ENCODE measurements at regions not wholly inside any gene's neighbourhood (a gene's known extent, or its start where the extent isn't known, plus 50 kb on each side); places are given as distances from the start of the nearest gene placed in this dataset.

DNA sequence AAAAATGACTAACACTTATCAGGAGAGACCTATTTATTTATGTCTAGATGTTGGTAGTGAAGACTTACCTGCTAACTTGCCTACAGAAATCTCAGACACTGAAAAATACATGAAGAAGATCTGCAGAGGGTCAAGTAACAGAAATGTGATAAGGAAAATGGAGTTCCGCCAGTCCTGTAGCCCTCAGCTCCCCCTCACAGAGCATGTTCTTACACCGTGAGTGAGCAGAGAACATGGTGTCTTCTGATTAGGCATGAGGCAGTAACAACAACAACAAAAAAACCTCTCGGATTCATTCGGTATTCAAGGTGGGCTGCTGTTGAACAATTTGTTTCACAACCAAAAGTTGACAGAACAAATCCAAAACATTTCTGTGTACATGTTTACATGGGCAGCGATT, 162.0 kb upstream of the SNX2 start:
- H3K4me2 ChIP-seq (ENCODE audit: insufficient read depth, low read length): no peak overlapping the region
- no peaks in the 10 kb centered on the region for H3K9me1 ChIP-seq (ENCODE audit: control insufficient read depth, insufficient read depth, low read length)
- FAIRE-seq (no peak), ATAC-seq (no peak), DNase-seq (ENCODE audit: extremely low read depth in 1 of 4, low spot score in 3 of 4) (no peak)
- H3K36me3 ChIP-seq (ENCODE audit: control insufficient read depth, insufficient read depth, low read length): no peaks in the 10 kb centered on the region
- no peaks in the 10 kb centered on the region for H3K9me3 ChIP-seq (replicated peaks; ENCODE audit: control insufficient read depth, insufficient read depth, low read depth, low read length)
- H3K79me2 ChIP-seq (ENCODE audit: control insufficient read depth, insufficient read depth, low read length): no peaks in the 10 kb centered on the region
- H3K27me3 ChIP-seq (ENCODE audit: control insufficient read depth in 2 of 2, insufficient read depth in 2 of 2, low read length in 2 of 2): no peaks in the 10 kb centered on the region; a peak in 1 of 5 replicates
- no peaks in the 10 kb centered on the region for H3K4me1 ChIP-seq (replicated peaks in 1 of 2; ENCODE audit: control insufficient read depth in 2 of 2, insufficient read depth in 2 of 2, low read length in 2 of 2)
- TF ChIP-seq SMARCB1 (IDR thresholded peaks at IDR 0.05; ENCODE audit: insufficient read length, low read depth) (no peak), ETV1 (tag; conservative IDR thresholded peaks at IDR 0.05; ENCODE audit: low read depth) (no peak), HDAC2 (IDR thresholded peaks at IDR 0.05) (no peak)
- TF ChIP-seq, protein P1, sequence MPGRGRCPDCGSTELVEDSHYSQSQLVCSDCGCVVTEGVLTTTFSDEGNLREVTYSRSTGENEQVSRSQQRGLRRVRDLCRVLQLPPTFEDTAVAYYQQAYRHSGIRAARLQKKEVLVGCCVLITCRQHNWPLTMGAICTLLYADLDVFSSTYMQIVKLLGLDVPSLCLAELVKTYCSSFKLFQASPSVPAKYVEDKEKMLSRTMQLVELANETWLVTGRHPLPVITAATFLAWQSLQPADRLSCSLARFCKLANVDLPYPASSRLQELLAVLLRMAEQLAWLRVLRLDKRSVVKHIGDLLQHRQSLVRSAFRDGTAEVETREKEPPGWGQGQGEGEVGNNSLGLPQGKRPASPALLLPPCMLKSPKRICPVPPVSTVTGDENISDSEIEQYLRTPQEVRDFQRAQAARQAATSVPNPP (IDR thresholded peaks at IDR 0.05; ENCODE audit: borderline replicate concordance, insufficient read depth, insufficient read length): no peak
- ChIA-PET CTCF (ENCODE audit: low intra/inter-chr PET ratio) (no interaction called here), POLR2A (no interaction called here)
- no peak overlapping the region for H3K9ac ChIP-seq (ENCODE audit: insufficient read depth in 1 of 2, low read depth in 2 of 2, low read length in 2 of 2)
- no peak overlapping the region for H2AFZ ChIP-seq (ENCODE audit: low read depth, low read length)
- H4K20me1 ChIP-seq (replicated peaks; ENCODE audit: control insufficient read depth, insufficient read depth, low read length): no peaks in the 10 kb centered on the region
- BruUV-seq (replicated peaks): no TSS peak
- H3K4me3 ChIP-seq: no peak overlapping the region
- no peak overlapping the region for H3K27ac ChIP-seq (ENCODE audit: extremely low read depth, low read depth, low read length)
- WGBS (ENCODE audit: insufficient coverage, low coverage, missing lambda C conversion rate): 2% methylated on average over 5 of the region's 5 CpGs
- intact Hi-C loops (cut with micrococcal nuclease): no loop called here
- in situ Hi-C loops (cut with MboI): no loop called here

DNA sequence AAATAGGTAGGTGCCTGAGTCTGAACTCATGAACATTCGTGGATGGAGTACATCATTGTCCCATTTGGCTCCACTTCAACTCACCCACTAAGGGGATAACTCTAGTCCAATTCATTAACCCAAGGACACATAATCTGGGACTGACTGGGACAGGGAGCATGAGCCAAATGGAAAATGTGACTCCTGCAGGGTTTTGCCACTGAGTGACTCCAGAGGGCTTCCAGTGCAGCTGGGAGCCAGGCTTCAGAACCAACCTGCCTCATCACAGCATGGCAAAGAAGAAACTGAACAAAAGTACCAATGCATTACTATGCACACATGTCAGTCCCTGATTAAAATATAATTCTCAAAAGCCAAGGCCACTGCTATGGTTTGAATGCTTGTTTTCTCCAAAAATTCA, 159.7 kb upstream of the SNX2 start:
- H3K9me1 ChIP-seq (ENCODE audit: control insufficient read depth, insufficient read depth, low read length): no peaks in the 10 kb centered on the region
- 0% methylated on average over 1 of the region's 1 CpG for WGBS (ENCODE audit: insufficient coverage, low coverage, missing lambda C conversion rate)
- H3K9ac ChIP-seq (ENCODE audit: insufficient read depth in 1 of 2, low read depth in 2 of 2, low read length in 2 of 2): no peak overlapping the region
- no peaks in the 10 kb centered on the region; a peak in 2 of 5 replicates for H3K27me3 ChIP-seq (ENCODE audit: control insufficient read depth in 2 of 2, insufficient read depth in 2 of 2, low read length in 2 of 2)
- H3K36me3 ChIP-seq (ENCODE audit: control insufficient read depth, insufficient read depth, low read length): no peaks in the 10 kb centered on the region
- no peak for ATAC-seq
- no peaks in the 10 kb centered on the region for H3K79me2 ChIP-seq (ENCODE audit: control insufficient read depth, insufficient read depth, low read length)
- no peak overlapping the region for H3K27ac ChIP-seq (ENCODE audit: extremely low read depth, low read depth, low read length)
- intact Hi-C loops (cut with micrococcal nuclease) (no loop called here), in situ Hi-C loops (cut with MboI) (no loop called here)
- H3K4me1 ChIP-seq (replicated peaks in 1 of 2; ENCODE audit: control insufficient read depth in 2 of 2, insufficient read depth in 2 of 2, low read length in 2 of 2): no peaks in the 10 kb centered on the region
- BruUV-seq (replicated peaks): no TSS peak
- no peak overlapping the region for H2AFZ ChIP-seq (ENCODE audit: low read depth, low read length)
- H4K20me1 ChIP-seq (replicated peaks; ENCODE audit: control insufficient read depth, insufficient read depth, low read length): no peaks in the 10 kb centered on the region
- POLR2A ChIA-PET: no interaction called here
- H3K4me3 ChIP-seq: no peak overlapping the region
- CTCF ChIA-PET (ENCODE audit: low intra/inter-chr PET ratio): no interaction called here
- H3K4me2 ChIP-seq (ENCODE audit: insufficient read depth, low read length): no peak overlapping the region
- no peak for DNase-seq (ENCODE audit: extremely low read depth in 1 of 4, low spot score in 3 of 4)
- H3K9me3 ChIP-seq (replicated peaks; ENCODE audit: control insufficient read depth, insufficient read depth, low read depth, low read length): no peaks in the 10 kb centered on the region
- FAIRE-seq: no peak
- no peak for TF ChIP-seq GATAD2A (IDR thresholded peaks at IDR 0.05)
- TF ChIP-seq, protein P2, sequence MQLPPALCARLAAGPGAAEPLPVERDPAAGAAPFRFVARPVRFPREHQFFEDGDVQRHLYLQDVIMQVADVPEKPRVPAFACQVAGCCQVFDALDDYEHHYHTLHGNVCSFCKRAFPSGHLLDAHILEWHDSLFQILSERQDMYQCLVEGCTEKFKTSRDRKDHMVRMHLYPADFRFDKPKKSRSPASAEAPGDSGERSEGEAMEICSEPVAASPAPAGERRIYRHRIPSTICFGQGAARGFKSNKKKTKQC (CRISPR knock-in tag; IDR thresholded peaks at IDR 0.05): no peak
- TF ChIP-seq, protein P3, sequence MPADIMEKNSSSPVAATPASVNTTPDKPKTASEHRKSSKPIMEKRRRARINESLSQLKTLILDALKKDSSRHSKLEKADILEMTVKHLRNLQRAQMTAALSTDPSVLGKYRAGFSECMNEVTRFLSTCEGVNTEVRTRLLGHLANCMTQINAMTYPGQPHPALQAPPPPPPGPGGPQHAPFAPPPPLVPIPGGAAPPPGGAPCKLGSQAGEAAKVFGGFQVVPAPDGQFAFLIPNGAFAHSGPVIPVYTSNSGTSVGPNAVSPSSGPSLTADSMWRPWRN (IDR thresholded peaks at IDR 0.05; ENCODE audit: low read depth): no peak
- no peak for TF ChIP-seq SMAD1 (IDR thresholded peaks at IDR 0.05; ENCODE audit: low read depth, low read length, partially characterized antibody)
- no peak for TF ChIP-seq CBFA2T2 (conservative IDR thresholded peaks at IDR 0.05)
- TF ChIP-seq RAD21 (CRISPR knock-in tag; conservative IDR thresholded peaks at IDR 0.05 in 1 of 2, IDR thresholded peaks at IDR 0.05 in 1 of 2): no peak
- no peak for TF ChIP-seq EP400 (IDR thresholded peaks at IDR 0.05)
- TF ChIP-seq, protein P4, sequence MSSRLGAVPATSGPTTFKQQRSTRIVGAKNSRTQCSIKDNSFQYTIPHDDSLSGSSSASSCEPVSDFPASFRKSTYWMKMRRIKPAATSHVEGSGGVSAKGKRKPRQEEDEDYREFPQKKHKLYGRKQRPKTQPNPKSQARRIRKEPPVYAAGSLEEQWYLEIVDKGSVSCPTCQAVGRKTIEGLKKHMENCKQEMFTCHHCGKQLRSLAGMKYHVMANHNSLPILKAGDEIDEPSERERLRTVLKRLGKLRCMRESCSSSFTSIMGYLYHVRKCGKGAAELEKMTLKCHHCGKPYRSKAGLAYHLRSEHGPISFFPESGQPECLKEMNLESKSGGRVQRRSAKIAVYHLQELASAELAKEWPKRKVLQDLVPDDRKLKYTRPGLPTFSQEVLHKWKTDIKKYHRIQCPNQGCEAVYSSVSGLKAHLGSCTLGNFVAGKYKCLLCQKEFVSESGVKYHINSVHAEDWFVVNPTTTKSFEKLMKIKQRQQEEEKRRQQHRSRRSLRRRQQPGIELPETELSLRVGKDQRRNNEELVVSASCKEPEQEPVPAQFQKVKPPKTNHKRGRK (tag; IDR thresholded peaks at IDR 0.05): no peak
- TF ChIP-seq PHF8 (IDR thresholded peaks at IDR 0.05; ENCODE audit: borderline replicate concordance, low read length): no peak
